H1 (cell line): ENCODE measurements at regions not wholly inside any gene's neighbourhood (a gene's known extent, or its start where the extent isn't known, plus 50 kb on each side); places are given as distances from the start of the nearest gene placed in this dataset.

Experiments
- CTCF ChIA-PET: fragments of 300-600 bp; sonication (Branson Sonifier 250); formaldehyde crosslinking; loops from one replicate; lab custom pipeline; 2021; ENCODE audit not compliant: partially characterized antibody; lab: Charles Lee
- POLR2A ChIA-PET: fragments of 300-600 bp; sonication (Branson Sonifier 250); formaldehyde crosslinking; loops from one replicate; lab custom pipeline; 2021; ENCODE audit warnings: inconsistent platforms; ENCODE audit not compliant: partially characterized antibody; lab: Charles Lee
- DNase-seq, 2 experiments: peaks; one replicate each; pipeline versions ENCODE4 v3.0.0 to v3.0.0-alpha.2; 2010 to 2022; ENCODE audit warnings: low spot score in 2 of 2, low read depth in 1 of 2, mixed read lengths in 1 of 2
- FAIRE-seq: peaks from 2 replicates; lab custom pipeline; 2011; peaks lifted over from hg19 to GRCh38; lab: Jason Lieb, UNC
- H2AFZ ChIP-seq: 2 replicates; pipeline ENCODE4 v1.8.1; 2012; ENCODE audit warnings: low read length, inconsistent platforms
- H2AK5ac ChIP-seq: 2 replicates; pipeline ENCODE4 v1.6.1; 2013; ENCODE audit warnings: low read depth, low read length
- H2BK120ac ChIP-seq: replicated peaks from 2 replicates; pipeline ENCODE3; 2013; ENCODE audit warnings: low read depth, low read length, inconsistent platforms
- H2BK12ac ChIP-seq: 2 replicates; pipeline ENCODE4 v1.6.1; 2013; ENCODE audit warnings: low read depth, low read length
- H2BK15ac ChIP-seq: 2 replicates; pipeline ENCODE4 v1.6.1; 2013; ENCODE audit warnings: low read length
- H2BK20ac ChIP-seq: 2 replicates; pipeline ENCODE4 v1.6.1; 2013; ENCODE audit warnings: low read length
- H2BK5ac ChIP-seq: 2 replicates; pipeline ENCODE4 v1.6.1; 2013; ENCODE audit warnings: low read depth, low read length
- H3K14ac ChIP-seq: 2 replicates; pipeline ENCODE4 v1.6.1; 2013; ENCODE audit warnings: inconsistent platforms; ENCODE audit not compliant: insufficient read length
- H3K18ac ChIP-seq: 2 replicates; pipeline ENCODE4 v1.6.1; 2013; ENCODE audit warnings: low read length; ENCODE audit errors: extremely low read depth
- H3K23ac ChIP-seq: 2 replicates; pipeline ENCODE4 v1.6.1; 2013; ENCODE audit warnings: inconsistent platforms; ENCODE audit not compliant: insufficient read length
- H3K23me2 ChIP-seq: 2 replicates; pipeline ENCODE4 v1.6.1; 2013; ENCODE audit warnings: low read depth, low read length
- H3K27ac ChIP-seq: 2 replicates; pipeline ENCODE4 v1.6.1; 2011; ENCODE audit warnings: low read depth, low read length, inconsistent platforms
- H3K27me3 ChIP-seq, 4 experiments: replicated peaks in 1 of 4; 1 replicate in 1 of 4; 2 replicates in 3 of 4; pipeline versions ENCODE4 v1.6.1 to v1.8.1; 2011 to 2013; ENCODE audit warnings: low read length in 3 of 4, mild to moderate bottlenecking in 3 of 4, inconsistent platforms in 2 of 4, mixed read lengths in 2 of 4, moderate library complexity in 1 of 4; ENCODE audit not compliant: control insufficient read depth in 3 of 4, insufficient read depth in 3 of 4; ENCODE audit errors: extremely low read depth in 1 of 4
- H3K36me3 ChIP-seq, 4 experiments: 2 replicates each; pipeline versions ENCODE4 v1.6.1 to v1.8.1; 2011 to 2013; ENCODE audit warnings: mild to moderate bottlenecking in 4 of 4, low read length in 3 of 4, moderate library complexity in 2 of 4, control low read depth in 1 of 4, inconsistent platforms in 1 of 4; ENCODE audit not compliant: insufficient read depth in 4 of 4, control insufficient read depth in 2 of 4
- H3K4ac ChIP-seq: replicated peaks from 2 replicates; pipeline ENCODE3; 2013; ENCODE audit warnings: low read length, low read depth, mixed read lengths, inconsistent platforms; ENCODE audit not compliant: insufficient read length
- H3K4me1 ChIP-seq, 4 experiments: replicated peaks in 1 of 4; 1 replicate in 1 of 4; 2 replicates in 3 of 4; pipeline versions ENCODE4 v1.6.1 to v1.8.1; 2011 to 2013; ENCODE audit warnings: low read length in 3 of 4, inconsistent platforms in 2 of 4, mixed read lengths in 1 of 4; ENCODE audit not compliant: insufficient read depth in 4 of 4, control insufficient read depth in 3 of 4
- H3K4me2 ChIP-seq, 2 experiments: 2 replicates each; pipeline versions ENCODE4 v1.6.1 to v1.8.1; 2011 to 2013; ENCODE audit warnings: low read depth in 2 of 2, low read length in 2 of 2, control low read depth in 1 of 2, inconsistent platforms in 1 of 2, mild to moderate bottlenecking in 1 of 2; ENCODE audit not compliant: insufficient read depth in 1 of 2
- H3K4me3 ChIP-seq, 4 experiments: fragments of 200-600, 300-600 bp in 1 of 4; sonication (generic), shearing (Covaris generic), sonication (Bioruptor Twin) in 1 of 4; 2 replicates each; pipeline versions ENCODE4 v1.5.1 to v1.8.1; 2011 to 2016; ENCODE audit warnings: low read length in 4 of 4, low read depth in 3 of 4, control low read depth in 2 of 4, inconsistent platforms in 2 of 4, mild to moderate bottlenecking in 2 of 4, mixed read lengths in 1 of 4, moderate library complexity in 1 of 4; ENCODE audit not compliant: insufficient read depth in 2 of 4; ENCODE audit errors: extremely low read depth in 1 of 4
- H3K56ac ChIP-seq: replicated peaks from 2 replicates; pipeline ENCODE3; 2013; ENCODE audit warnings: low read depth, mild to moderate bottlenecking, mixed read lengths, low read length, inconsistent platforms; ENCODE audit not compliant: insufficient read length
- H3K79me1 ChIP-seq: 2 replicates; pipeline ENCODE4 v1.6.1; 2013; ENCODE audit warnings: low read depth, low read length, control low read depth
- H3K79me2 ChIP-seq, 2 experiments: 2 replicates each; pipeline versions ENCODE4 v1.6.1 to v1.8.1; 2012 to 2013; ENCODE audit warnings: low read length in 2 of 2, mild to moderate bottlenecking in 2 of 2, inconsistent platforms in 1 of 2; ENCODE audit not compliant: insufficient read depth in 2 of 2, control insufficient read depth in 1 of 2
- H3K9ac ChIP-seq, 4 experiments: replicated peaks in 1 of 4; 1 replicate in 1 of 4; 2 replicates in 3 of 4; pipeline versions ENCODE4 v1.6.1 to v1.8.1; 2011 to 2013; ENCODE audit warnings: low read depth in 3 of 4, low read length in 3 of 4, control low read depth in 2 of 4, mild to moderate bottlenecking in 2 of 4, moderate library complexity in 2 of 4, inconsistent platforms in 1 of 4; ENCODE audit errors: extremely low read depth in 1 of 4
- H3K9me3 ChIP-seq, 2 experiments: 2 replicates each; pipeline versions ENCODE4 v1.6.1 to v1.8.1; 2012 to 2013; ENCODE audit warnings: mild to moderate bottlenecking in 2 of 2, moderate library complexity in 2 of 2, control low read depth in 1 of 2, inconsistent platforms in 1 of 2, low read depth in 1 of 2, low read length in 1 of 2, mixed read lengths in 1 of 2; ENCODE audit not compliant: insufficient read depth in 2 of 2
- H4K20me1 ChIP-seq, 2 experiments: replicated peaks in 1 of 2; 2 replicates each; pipeline versions ENCODE3 to v1.8.1; 2011 to 2013; ENCODE audit warnings: inconsistent platforms in 2 of 2, low read length in 2 of 2, mild to moderate bottlenecking in 1 of 2; ENCODE audit not compliant: insufficient read depth in 2 of 2, control insufficient read depth in 1 of 2
- H4K5ac ChIP-seq: 2 replicates; pipeline ENCODE4 v1.6.1; 2013; ENCODE audit warnings: low read length, low read depth, mixed read lengths, inconsistent platforms; ENCODE audit not compliant: insufficient read length
- H4K8ac ChIP-seq: 2 replicates; pipeline ENCODE4 v1.8.0; 2013; ENCODE audit warnings: mild to moderate bottlenecking, moderate library complexity, low read length, inconsistent platforms; ENCODE audit not compliant: insufficient read depth; ENCODE audit errors: extremely low read depth
- H4K91ac ChIP-seq: replicated peaks from 2 replicates; pipeline ENCODE3; 2013; ENCODE audit warnings: low read length, mixed read lengths, inconsistent platforms; ENCODE audit not compliant: insufficient read length
- ATF2 ChIP-seq: IDR thresholded peaks from 2 replicates; pipeline ENCODE4 v1.6.1; 2012; ENCODE audit warnings: low read length, inconsistent platforms
- BACH1 ChIP-seq: IDR thresholded peaks from 2 replicates; pipeline ENCODE4 v1.6.1; 2012; ENCODE audit warnings: low read length, improper control_type of control experiment
- CBX8 ChIP-seq: fragments of 300-800, 300-1000 bp; sonication (generic); IDR thresholded peaks from 2 replicates; pipeline ENCODE4 v1.7.1; 2016; ENCODE audit warnings: low read depth, low read length, borderline replicate concordance
- CHD2 ChIP-seq: IDR thresholded peaks from 2 replicates; pipeline ENCODE4 v1.6.1; 2012; ENCODE audit warnings: low read length, improper control_type of control experiment
- FOSL1 ChIP-seq: IDR thresholded peaks from 2 replicates; pipeline ENCODE4 v1.6.1; 2011; ENCODE audit warnings: mild to moderate bottlenecking, low read depth, low read length, moderate library complexity; ENCODE audit not compliant: insufficient read depth
- GABPA ChIP-seq: IDR thresholded peaks from 2 replicates; pipeline ENCODE4 v1.6.1; 2011; ENCODE audit warnings: mild to moderate bottlenecking, low read length, moderate library complexity, borderline replicate concordance; ENCODE audit not compliant: insufficient read depth
- GTF2F1 ChIP-seq: IDR thresholded peaks from 2 replicates; pipeline ENCODE4 v1.6.1; 2012; ENCODE audit warnings: low read depth, low read length, improper control_type of control experiment, borderline replicate concordance
- KDM4A ChIP-seq: IDR thresholded peaks from one replicate; pipeline ENCODE4 v1.7.1; 2012; ENCODE audit warnings: low read depth, mild to moderate bottlenecking, moderate library complexity, low read length, inconsistent platforms; ENCODE audit not compliant: severe bottlenecking
- MAX ChIP-seq: IDR thresholded peaks from 2 replicates; pipeline ENCODE4 v1.6.1; 2012; ENCODE audit warnings: inconsistent platforms
- WGBS, 2 experiments: shearing (Covaris generic) in 1 of 2; methylation state at CpG; one replicate each; pipeline versions ENCODE4 v1.1.6 to v1.1.7; 2013 to 2015; ENCODE audit warnings: low lambda C conversion rate in 2 of 2, mixed read lengths in 2 of 2, inconsistent platforms in 1 of 2, low coverage in 1 of 2, missing lambda C conversion rate in 1 of 2; ENCODE audit not compliant: insufficient replicate concordance in 2 of 2, insufficient coverage in 1 of 2, insufficient read length in 1 of 2; ENCODE audit errors: extremely low coverage in 1 of 2, missing lambda C conversion rate in 1 of 2; 5-methylcytosine and 5-hydroxymethylcytosine counted together

GRCh38 chr7:82549616-82550285 lies 106.2 kb upstream of the CACNA2D1 start:
- H3K23ac ChIP-seq = no peak overlapping the region
- H3K4me1 ChIP-seq = no peaks in the 10 kb centered on the region
- WGBS, 2 experiments = 74% methylated on average over 6 of the region's 6 CpGs; no CpG with 5 or more reads in 1 of the 2 experiments
- no peaks in the 10 kb centered on the region for H3K79me1 ChIP-seq
- H4K5ac ChIP-seq = no peak overlapping the region
- no peak overlapping the region for H3K18ac ChIP-seq
- H4K8ac ChIP-seq = no peak overlapping the region
- H2BK5ac ChIP-seq = no peak overlapping the region
- no peak overlapping the region for H2AFZ ChIP-seq
- TF ChIP-seq CHD2 = no peak
- TF ChIP-seq GABPA = no peak
- no peak for TF ChIP-seq MAX
- TF ChIP-seq BACH1 = no peak
- no peak for TF ChIP-seq GTF2F1
- no peak for TF ChIP-seq FOSL1
- no peak for TF ChIP-seq KDM4A
- TF ChIP-seq ATF2 = no peak
- TF ChIP-seq CBX8 = no peak
- no peak overlapping the region for H2BK15ac ChIP-seq
- no peaks in the 10 kb centered on the region for H3K23me2 ChIP-seq
- CTCF ChIA-PET = interaction anchor here (0.5 kb wide), 1 partner anchor 62 kb away, joined by 4 read pairs; no protein-coding TSS in a partner anchor
- H3K9me3 ChIP-seq = no peaks in the 10 kb centered on the region
- H3K4ac ChIP-seq = no peak overlapping the region
- no peak overlapping the region for H4K91ac ChIP-seq
- no peak overlapping the region for H2AK5ac ChIP-seq
- H3K27me3 ChIP-seq = no peaks in the 10 kb centered on the region
- no peak overlapping the region for H3K14ac ChIP-seq
- H3K36me3 ChIP-seq = no peaks in the 10 kb centered on the region
- H3K4me3 ChIP-seq = no peak overlapping the region
- no peak overlapping the region for H3K27ac ChIP-seq
- FAIRE-seq = no peak
- no peak overlapping the region for H2BK12ac ChIP-seq
- no peak for DNase-seq
- no peak overlapping the region for H2BK120ac ChIP-seq
- H3K56ac ChIP-seq = no peak overlapping the region
- no peaks in the 10 kb centered on the region for H4K20me1 ChIP-seq
- POLR2A ChIA-PET = no interaction called here
- no peak overlapping the region for H3K4me2 ChIP-seq
- no peak overlapping the region for H2BK20ac ChIP-seq
- no peak overlapping the region for H3K9ac ChIP-seq
- H3K79me2 ChIP-seq = no peaks in the 10 kb centered on the region
